ENCODE measurements at regions not wholly inside any gene's neighbourhood (a gene's known extent, or its start where the extent isn't known, plus 50 kb on each side); places are given as distances from the start of the nearest gene placed in this dataset.

DNA sequence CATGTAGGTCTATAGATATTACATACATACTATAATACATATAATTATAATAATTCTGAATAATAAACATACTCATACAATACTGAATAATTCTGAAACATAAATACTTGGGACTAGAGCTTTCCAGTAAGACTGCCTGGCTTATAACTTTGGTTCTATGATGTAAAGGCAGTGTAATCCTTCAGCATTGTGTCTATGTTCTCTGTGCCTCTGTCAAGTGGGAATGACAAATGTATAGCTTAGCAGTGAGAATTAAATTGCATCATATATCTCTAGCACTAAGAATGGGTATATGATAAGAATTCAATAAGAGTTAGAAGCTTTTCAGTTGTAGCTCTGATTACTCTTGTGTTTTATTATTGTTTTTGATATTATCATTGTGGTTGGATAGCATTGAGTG lies 1469.3 kb downstream of the CDH8 start:
- TF ChIP-seq, protein P1, sequence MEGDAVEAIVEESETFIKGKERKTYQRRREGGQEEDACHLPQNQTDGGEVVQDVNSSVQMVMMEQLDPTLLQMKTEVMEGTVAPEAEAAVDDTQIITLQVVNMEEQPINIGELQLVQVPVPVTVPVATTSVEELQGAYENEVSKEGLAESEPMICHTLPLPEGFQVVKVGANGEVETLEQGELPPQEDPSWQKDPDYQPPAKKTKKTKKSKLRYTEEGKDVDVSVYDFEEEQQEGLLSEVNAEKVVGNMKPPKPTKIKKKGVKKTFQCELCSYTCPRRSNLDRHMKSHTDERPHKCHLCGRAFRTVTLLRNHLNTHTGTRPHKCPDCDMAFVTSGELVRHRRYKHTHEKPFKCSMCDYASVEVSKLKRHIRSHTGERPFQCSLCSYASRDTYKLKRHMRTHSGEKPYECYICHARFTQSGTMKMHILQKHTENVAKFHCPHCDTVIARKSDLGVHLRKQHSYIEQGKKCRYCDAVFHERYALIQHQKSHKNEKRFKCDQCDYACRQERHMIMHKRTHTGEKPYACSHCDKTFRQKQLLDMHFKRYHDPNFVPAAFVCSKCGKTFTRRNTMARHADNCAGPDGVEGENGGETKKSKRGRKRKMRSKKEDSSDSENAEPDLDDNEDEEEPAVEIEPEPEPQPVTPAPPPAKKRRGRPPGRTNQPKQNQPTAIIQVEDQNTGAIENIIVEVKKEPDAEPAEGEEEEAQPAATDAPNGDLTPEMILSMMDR (IDR thresholded peaks at IDR 0.05) = no peak
- TF ChIP-seq POLR2AphosphoS5 (IDR thresholded peaks at IDR 0.05) (no peak), POLR2A (IDR thresholded peaks at IDR 0.05) (no peak)
